H9 (cell line): ENCODE measurements at regions not wholly inside any gene's neighbourhood (a gene's known extent, or its start where the extent isn't known, plus 50 kb on each side); places are given as distances from the start of the nearest gene placed in this dataset.

ENCODE experiments used
- DNase-seq: peaks from one replicate; pipeline ENCODE4 v3.0.0-alpha.2; 2017
- H2AFZ ChIP-seq: one replicate; pipeline ENCODE4 v1.6.1; 2013; ENCODE audit warnings: mild to moderate bottlenecking, low read length, control low read depth, moderate library complexity
- H2AK5ac ChIP-seq: 2 replicates; pipeline ENCODE4 v1.6.1; 2013; ENCODE audit warnings: low read length, control low read depth, mixed read lengths; ENCODE audit not compliant: insufficient read length
- H2BK120ac ChIP-seq: one replicate; pipeline ENCODE4 v1.6.1; 2013; ENCODE audit warnings: low read depth, mild to moderate bottlenecking, low read length, control low read depth, inconsistent platforms; ENCODE audit not compliant: poor library complexity, severe bottlenecking
- H2BK12ac ChIP-seq: 2 replicates; pipeline ENCODE4 v1.6.1; 2013; ENCODE audit warnings: low read length, control low read depth, mixed read lengths, low read depth; ENCODE audit not compliant: insufficient read length
- H2BK15ac ChIP-seq: 2 replicates; pipeline ENCODE4 v1.6.1; 2013; ENCODE audit warnings: low read depth, low read length, control low read depth
- H2BK20ac ChIP-seq: one replicate; pipeline ENCODE4 v1.6.1; 2013; ENCODE audit warnings: low read depth, mild to moderate bottlenecking, low read length, control low read depth, inconsistent platforms; ENCODE audit not compliant: poor library complexity, severe bottlenecking
- H2BK5ac ChIP-seq: 2 replicates; pipeline ENCODE4 v1.6.1; 2013; ENCODE audit warnings: low read length, control low read depth, mixed read lengths; ENCODE audit not compliant: insufficient read length
- H3K14ac ChIP-seq: 2 replicates; pipeline ENCODE4 v1.6.1; 2013; ENCODE audit warnings: low read length, control low read depth; ENCODE audit not compliant: insufficient read depth
- H3K18ac ChIP-seq: 2 replicates; pipeline ENCODE4 v1.6.1; 2013; ENCODE audit warnings: low read depth, mild to moderate bottlenecking, mixed read lengths, low read length, control low read depth; ENCODE audit not compliant: insufficient read length
- H3K23ac ChIP-seq: 2 replicates; pipeline ENCODE4 v1.6.1; 2013; ENCODE audit warnings: low read length, control low read depth, mixed read lengths, low read depth; ENCODE audit not compliant: insufficient read length
- H3K23me2 ChIP-seq: 2 replicates; pipeline ENCODE4 v1.6.1; 2013; ENCODE audit warnings: low read depth, mild to moderate bottlenecking, mixed read lengths, low read length, control low read depth; ENCODE audit not compliant: insufficient read length, poor library complexity, severe bottlenecking
- H3K27ac ChIP-seq: 2 replicates; pipeline ENCODE4 v1.5.1; 2013; ENCODE audit warnings: low read length, control low read depth, mixed read lengths, low read depth; ENCODE audit not compliant: insufficient read length
- H3K27me3 ChIP-seq: 2 replicates; pipeline ENCODE4 v1.6.1; 2013; ENCODE audit warnings: low read length, control low read depth, inconsistent platforms; ENCODE audit not compliant: insufficient read depth
- H3K4ac ChIP-seq: 2 replicates; pipeline ENCODE4 v1.6.1; 2013; ENCODE audit warnings: low read depth, mild to moderate bottlenecking, control low read depth, inconsistent platforms, low read length, moderate library complexity
- H3K4me1 ChIP-seq: 2 replicates; pipeline ENCODE4 v1.6.1; 2013; ENCODE audit warnings: low read length, control low read depth, inconsistent platforms; ENCODE audit not compliant: insufficient read depth
- H3K4me2 ChIP-seq: 2 replicates; pipeline ENCODE4 v1.6.1; 2013; ENCODE audit warnings: low read length, control low read depth, mixed read lengths; ENCODE audit not compliant: insufficient read length, insufficient read depth
- H3K56ac ChIP-seq: 2 replicates; pipeline ENCODE4 v1.6.1; 2013; ENCODE audit warnings: low read depth, mild to moderate bottlenecking, mixed read lengths, low read length, control low read depth; ENCODE audit not compliant: insufficient read length
- H3K79me1 ChIP-seq: 2 replicates; pipeline ENCODE4 v1.6.1; 2013; ENCODE audit warnings: low read depth, mild to moderate bottlenecking, moderate library complexity, low read length, control low read depth, inconsistent platforms; ENCODE audit not compliant: insufficient read depth, poor library complexity, severe bottlenecking
- H3K79me2 ChIP-seq: 2 replicates; pipeline ENCODE4 v1.6.1; 2013; ENCODE audit warnings: low read length, control low read depth, inconsistent platforms; ENCODE audit not compliant: insufficient read depth
- H3K9ac ChIP-seq: 2 replicates; pipeline ENCODE4 v1.6.1; 2013; ENCODE audit warnings: low read length, control low read depth, mixed read lengths; ENCODE audit not compliant: insufficient read length; ENCODE audit errors: extremely low read depth
- H3K9me3 ChIP-seq: one replicate; pipeline ENCODE4 v1.6.1; 2013; ENCODE audit warnings: low read depth, low read length, inconsistent platforms; ENCODE audit not compliant: control insufficient read depth
- H3T11ph ChIP-seq: one replicate; pipeline ENCODE4 v1.6.1; 2013; ENCODE audit warnings: mild to moderate bottlenecking, low read length, control low read depth, inconsistent platforms
- H4K20me1 ChIP-seq: one replicate; pipeline ENCODE4 v1.6.1; 2013; ENCODE audit not compliant: control insufficient read depth, insufficient read length, insufficient read depth
- H4K5ac ChIP-seq: 2 replicates; pipeline ENCODE4 v1.6.1; 2013; ENCODE audit warnings: low read depth, mild to moderate bottlenecking, mixed read lengths, low read length, control low read depth; ENCODE audit not compliant: insufficient read length
- H4K8ac ChIP-seq: replicated peaks from 2 replicates; pipeline ENCODE4 v1.6.1; 2013; ENCODE audit warnings: low read length, control low read depth, mixed read lengths, low read depth; ENCODE audit not compliant: insufficient read length
- H4K91ac ChIP-seq: 2 replicates; pipeline ENCODE4 v1.6.1; 2013; ENCODE audit warnings: low read depth, mild to moderate bottlenecking, moderate library complexity, mixed read lengths, low read length, control low read depth; ENCODE audit not compliant: insufficient read length
- H3K27ac Mint-ChIP-seq, 3 experiments: 2 replicates in 2 of 3; 3 replicates in 1 of 3; pipeline ENCODE4 v1.8.0; 2020 to 2021; ENCODE audit warnings: mixed read lengths in 3 of 3, mild to moderate bottlenecking in 1 of 3, moderate library complexity in 1 of 3
- H3K27me3 Mint-ChIP-seq: 2 replicates; pipeline ENCODE4 v1.8.0; 2021; ENCODE audit warnings: low read depth, mild to moderate bottlenecking, moderate library complexity, mixed read lengths
- H3K36me3 Mint-ChIP-seq, 3 experiments: 2 replicates in 2 of 3; 3 replicates in 1 of 3; pipeline ENCODE4 v1.8.0; 2020 to 2021; ENCODE audit warnings: low read depth in 3 of 3, mixed read lengths in 3 of 3; ENCODE audit not compliant: insufficient read depth in 1 of 3
- H3K4me1 Mint-ChIP-seq, 2 experiments: 2 replicates each; pipeline ENCODE4 v1.8.0; 2020; ENCODE audit warnings: mixed read lengths in 2 of 2
- H3K4me3 Mint-ChIP-seq, 2 experiments: 2 replicates in 1 of 2; 3 replicates in 1 of 2; pipeline ENCODE4 v1.8.0; 2020 to 2021; ENCODE audit warnings: mild to moderate bottlenecking in 2 of 2, mixed read lengths in 2 of 2, moderate library complexity in 1 of 2
- H3K9me3 Mint-ChIP-seq, 2 experiments: 2 replicates in 1 of 2; 3 replicates in 1 of 2; pipeline ENCODE4 v1.8.0; 2020; ENCODE audit warnings: mild to moderate bottlenecking in 2 of 2, mixed read lengths in 2 of 2, moderate library complexity in 1 of 2
- CTCF ChIP-seq: fragments of 200-600 bp; sonication (generic); conservative IDR thresholded peaks from 3 replicates; pipeline ENCODE4 v1.8.0; 2021; ENCODE audit warnings: antibody characterized with exemption, mild to moderate bottlenecking
- WGBS: extraction: QIAGEN DNeasy Blood & Tissue Kit; methylation state at CpG from one replicate; pipeline ENCODE4 v1.1.7; 2013; ENCODE audit warnings: missing lambda C conversion rate, low lambda C conversion rate, mixed read lengths; ENCODE audit not compliant: insufficient read length; ENCODE audit errors: extremely low coverage; 5-methylcytosine and 5-hydroxymethylcytosine counted together

GRCh38 chrX:70998411-70999027 is 67.6 kb upstream of the SLC7A3 start:
- H3T11ph ChIP-seq = no peak overlapping the region
- no peaks in the 10 kb centered on the region for H3K23me2 ChIP-seq
- H4K20me1 ChIP-seq = no peaks in the 10 kb centered on the region
- H3K9ac ChIP-seq = no peak overlapping the region
- Mint-ChIP-seq H3K4me3 (no peak overlapping the region), H3K27ac (peak overlapping the region in 1 of 3 experiments; percentile 25; a peak in 1 of 7 replicates), H3K4me1 (peaks cover 2 to 5% of the 10 kb centered on the region in 2 experiments; a peak in 2 of 4 replicates), H3K27me3 (no peaks in the 10 kb centered on the region), H3K36me3 (peaks cover 0 to 3% (median 2%) of the 10 kb centered on the region in 3 experiments; a peak in 4 of 7 replicates), H3K9me3 (peaks cover 64 to 75% of the 10 kb centered on the region in 2 experiments)
- H4K5ac ChIP-seq = no peak overlapping the region
- H2BK12ac ChIP-seq = no peak overlapping the region
- no peak overlapping the region for H3K27ac ChIP-seq
- no peak overlapping the region for H3K14ac ChIP-seq
- H3K4me2 ChIP-seq = no peak overlapping the region
- no peak overlapping the region for H2BK20ac ChIP-seq
- no peak overlapping the region for H3K18ac ChIP-seq
- DNase-seq = peak; percentile 40
- H2AK5ac ChIP-seq = no peak overlapping the region
- whole genome bisulfite sequencing = no CpG with 5 or more reads among the region's 7 CpGs
- TF ChIP-seq CTCF = peak; percentile 64
- H3K79me1 ChIP-seq = no peaks in the 10 kb centered on the region
- H3K56ac ChIP-seq = no peak overlapping the region
- no peak overlapping the region for H4K8ac ChIP-seq
- H3K23ac ChIP-seq = no peak overlapping the region
- H4K91ac ChIP-seq = no peak overlapping the region
- H2BK5ac ChIP-seq = no peak overlapping the region
- no peaks in the 10 kb centered on the region for H3K4me1 ChIP-seq
- H3K27me3 ChIP-seq = no peaks in the 10 kb centered on the region
- H2BK15ac ChIP-seq = no peak overlapping the region
- H2BK120ac ChIP-seq = no peak overlapping the region
- no peaks in the 10 kb centered on the region for H3K79me2 ChIP-seq
- no peak overlapping the region for H2AFZ ChIP-seq
- H3K4ac ChIP-seq = no peak overlapping the region
- peaks cover 7% of the 10 kb centered on the region for H3K9me3 ChIP-seq
